ENCODE measurements at regions not wholly inside any gene's neighbourhood (a gene's known extent, or its start where the extent isn't known, plus 50 kb on each side); places are given as distances from the start of the nearest gene placed in this dataset.

DNA sequence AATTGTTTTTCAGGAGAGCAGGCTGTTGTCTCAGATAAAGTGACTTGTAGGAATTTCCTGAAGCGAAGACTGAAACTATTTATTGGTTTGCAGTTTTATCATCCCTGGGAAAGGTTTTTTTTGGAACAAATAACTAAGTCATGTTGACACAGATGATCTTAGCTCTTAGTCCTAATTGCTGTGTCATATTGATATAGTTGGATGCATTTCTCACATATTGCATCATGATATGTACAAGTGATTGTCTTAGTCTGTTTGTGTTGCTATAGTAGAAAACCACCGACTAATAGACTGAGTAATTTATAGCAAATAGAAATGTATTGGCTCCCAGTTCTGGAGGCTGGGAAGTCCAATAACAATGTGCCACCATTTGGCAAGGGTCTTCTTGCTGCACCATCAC lies 397.5 kb upstream of the PPP1R2C start:
- Histone ChIP-seq H3K4me1 (ENCODE audit: control insufficient read depth, extremely low read depth, insufficient read depth, low read length) (no peaks in the 10 kb centered on the region), H3K4me3 (ENCODE audit: control insufficient read depth in 2 of 3, extremely low read depth in 1 of 3, insufficient read depth in 2 of 3, low read depth in 1 of 3, low read length in 3 of 3) (no peak overlapping the region), H3K27ac (ENCODE audit: control insufficient read depth, insufficient read depth, low read length) (no peak overlapping the region), H3K4me2 (ENCODE audit: control insufficient read depth, extremely low read depth, insufficient read depth, low read depth, low read length) (no peak overlapping the region), H3K79me2 (ENCODE audit: control insufficient read depth, insufficient read depth, low read length) (no peaks in the 10 kb centered on the region), H3K9me3 (ENCODE audit: control insufficient read depth, low read depth, low read length) (peaks cover 2% of the 10 kb centered on the region), H4K20me1 (ENCODE audit: control insufficient read depth, extremely low read depth, insufficient read depth, low read length) (no peaks in the 10 kb centered on the region), H3K9me1 (ENCODE audit: control insufficient read depth, extremely low read depth, insufficient read depth, low read length) (no peaks in the 10 kb centered on the region), H3K9ac (ENCODE audit: control insufficient read depth, extremely low read depth, insufficient read depth, low read length) (no peak overlapping the region), H3K36me3 (ENCODE audit: control insufficient read depth in 2 of 2, extremely low read depth in 1 of 2, insufficient read depth in 2 of 2, low read length in 2 of 2) (no peaks in the 10 kb centered on the region), H3K27me3 (ENCODE audit: control insufficient read depth, extremely low read depth, insufficient read depth, low read length) (no peaks in the 10 kb centered on the region), H2AFZ (ENCODE audit: control insufficient read depth, low read length) (no peak overlapping the region)
- FAIRE-seq = no peak
- dilution Hi-C loops (cut with MboI; ENCODE audit: extremely low pct_ligation_motif_present, low sequenced_read_pairs) = no loop called here
- TF ChIP-seq, protein P1, sequence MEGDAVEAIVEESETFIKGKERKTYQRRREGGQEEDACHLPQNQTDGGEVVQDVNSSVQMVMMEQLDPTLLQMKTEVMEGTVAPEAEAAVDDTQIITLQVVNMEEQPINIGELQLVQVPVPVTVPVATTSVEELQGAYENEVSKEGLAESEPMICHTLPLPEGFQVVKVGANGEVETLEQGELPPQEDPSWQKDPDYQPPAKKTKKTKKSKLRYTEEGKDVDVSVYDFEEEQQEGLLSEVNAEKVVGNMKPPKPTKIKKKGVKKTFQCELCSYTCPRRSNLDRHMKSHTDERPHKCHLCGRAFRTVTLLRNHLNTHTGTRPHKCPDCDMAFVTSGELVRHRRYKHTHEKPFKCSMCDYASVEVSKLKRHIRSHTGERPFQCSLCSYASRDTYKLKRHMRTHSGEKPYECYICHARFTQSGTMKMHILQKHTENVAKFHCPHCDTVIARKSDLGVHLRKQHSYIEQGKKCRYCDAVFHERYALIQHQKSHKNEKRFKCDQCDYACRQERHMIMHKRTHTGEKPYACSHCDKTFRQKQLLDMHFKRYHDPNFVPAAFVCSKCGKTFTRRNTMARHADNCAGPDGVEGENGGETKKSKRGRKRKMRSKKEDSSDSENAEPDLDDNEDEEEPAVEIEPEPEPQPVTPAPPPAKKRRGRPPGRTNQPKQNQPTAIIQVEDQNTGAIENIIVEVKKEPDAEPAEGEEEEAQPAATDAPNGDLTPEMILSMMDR (optimal IDR thresholded peaks at IDR 0.05 in 1 of 3, IDR thresholded peaks at IDR 0.05 in 1 of 3, conservative IDR thresholded peaks at IDR 0.05 in 1 of 3; ENCODE audit: extremely low read depth in 1 of 3, insufficient read depth in 2 of 3, low read length in 3 of 3) = no peak
- no peak for TF ChIP-seq EZH2 (IDR thresholded peaks at IDR 0.05; ENCODE audit: low read length)
- no peak for DNase-seq (ENCODE audit: low read depth, low spot score)

DNA sequence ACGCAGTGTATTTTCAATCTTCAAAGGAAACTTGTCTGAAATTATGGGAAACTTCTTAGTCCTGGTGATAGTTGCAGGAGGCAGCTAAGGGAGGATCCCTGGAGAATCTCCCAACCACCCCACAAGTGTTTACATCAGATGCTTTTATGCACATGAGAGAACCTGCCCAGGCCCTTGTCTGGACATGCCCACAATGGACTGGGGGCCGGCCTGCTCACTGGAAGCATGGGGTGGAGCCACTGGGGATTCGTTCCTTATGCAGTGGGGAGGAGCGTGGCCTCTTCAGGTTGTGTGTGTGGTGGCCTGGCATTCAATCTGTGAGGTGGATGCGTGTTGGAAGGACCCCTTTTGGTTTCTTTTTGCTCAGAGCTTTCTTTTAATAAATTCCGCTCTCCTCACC lies 398.7 kb upstream of the PPP1R2C start:
- FAIRE-seq = no peak
- no peak for DNase-seq (ENCODE audit: low read depth, low spot score)
- H3K4me3 ChIP-seq (ENCODE audit: control insufficient read depth in 2 of 3, extremely low read depth in 1 of 3, insufficient read depth in 2 of 3, low read depth in 1 of 3, low read length in 3 of 3) = no peak overlapping the region
- dilution Hi-C loops (cut with MboI; ENCODE audit: extremely low pct_ligation_motif_present, low sequenced_read_pairs) = no loop called here
- no peak for TF ChIP-seq EZH2 (IDR thresholded peaks at IDR 0.05; ENCODE audit: low read length)
- TF ChIP-seq, protein P1 (optimal IDR thresholded peaks at IDR 0.05 in 1 of 3, IDR thresholded peaks at IDR 0.05 in 1 of 3, conservative IDR thresholded peaks at IDR 0.05 in 1 of 3; ENCODE audit: extremely low read depth in 1 of 3, insufficient read depth in 2 of 3, low read length in 3 of 3) = no peak
- no peaks in the 10 kb centered on the region for H4K20me1 ChIP-seq (ENCODE audit: control insufficient read depth, extremely low read depth, insufficient read depth, low read length)
- H3K4me1 ChIP-seq (ENCODE audit: control insufficient read depth, extremely low read depth, insufficient read depth, low read length) = no peaks in the 10 kb centered on the region
- no peak overlapping the region for H2AFZ ChIP-seq (ENCODE audit: control insufficient read depth, low read length)
- H3K27me3 ChIP-seq (ENCODE audit: control insufficient read depth, extremely low read depth, insufficient read depth, low read length) = no peaks in the 10 kb centered on the region
- H3K27ac ChIP-seq (ENCODE audit: control insufficient read depth, insufficient read depth, low read length) = no peak overlapping the region
- no peaks in the 10 kb centered on the region for H3K79me2 ChIP-seq (ENCODE audit: control insufficient read depth, insufficient read depth, low read length)
- H3K9ac ChIP-seq (ENCODE audit: control insufficient read depth, extremely low read depth, insufficient read depth, low read length) = no peak overlapping the region
- H3K4me2 ChIP-seq (ENCODE audit: control insufficient read depth, extremely low read depth, insufficient read depth, low read depth, low read length) = no peak overlapping the region
- no peaks in the 10 kb centered on the region for H3K36me3 ChIP-seq (ENCODE audit: control insufficient read depth in 2 of 2, extremely low read depth in 1 of 2, insufficient read depth in 2 of 2, low read length in 2 of 2)
- peaks cover 2% of the 10 kb centered on the region for H3K9me3 ChIP-seq (ENCODE audit: control insufficient read depth, low read depth, low read length)
- no peaks in the 10 kb centered on the region for H3K9me1 ChIP-seq (ENCODE audit: control insufficient read depth, extremely low read depth, insufficient read depth, low read length)
